Stimulated activated CD4-positive, alpha-beta T cell treated with anti-CD3 and anti-CD28 coated beads, Interleukin-12 subunit alpha, Interleukin-12 subunit beta, amount 100 ng/mL, for 48 hours (primary cell): ENCODE measurements at regions not wholly inside any gene's neighbourhood (a gene's known extent, or its start where the extent isn't known, plus 50 kb on each side); places are given as distances from the start of the nearest gene placed in this dataset.

Experiments
- DNase-seq, 3 donors: peaks; one replicate each; pipeline ENCODE4 v3.0.0-alpha.2; 2020; ENCODE audit warnings: low read depth in 2 of 3, low spot score in 1 of 3

DNA sequence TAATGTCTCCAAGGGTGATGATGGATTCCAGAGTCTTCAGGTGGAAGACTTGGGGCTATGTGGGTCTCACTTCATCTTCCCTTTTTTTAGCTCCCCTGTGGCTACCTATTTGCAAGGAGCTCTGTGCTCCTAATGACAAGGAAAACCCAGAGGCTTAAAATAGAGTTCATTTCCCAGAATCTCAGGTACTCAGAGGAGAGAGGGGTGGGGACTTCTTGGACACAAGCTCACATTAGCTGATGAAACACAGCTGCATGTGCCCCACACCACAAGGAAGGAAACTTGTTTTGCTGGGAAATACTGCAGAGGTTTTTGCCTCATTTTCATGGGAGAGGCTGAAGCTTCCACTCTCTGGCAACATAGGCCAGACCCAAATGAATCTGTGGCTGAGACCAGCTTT is 138.6 kb upstream of the SLC1A4 start:
- no peak for DNase-seq

GRCh38 chr2:64852771-64853241 is 136.4 kb upstream of the SLC1A4 start:
- DNase-seq: no peak

DNA sequence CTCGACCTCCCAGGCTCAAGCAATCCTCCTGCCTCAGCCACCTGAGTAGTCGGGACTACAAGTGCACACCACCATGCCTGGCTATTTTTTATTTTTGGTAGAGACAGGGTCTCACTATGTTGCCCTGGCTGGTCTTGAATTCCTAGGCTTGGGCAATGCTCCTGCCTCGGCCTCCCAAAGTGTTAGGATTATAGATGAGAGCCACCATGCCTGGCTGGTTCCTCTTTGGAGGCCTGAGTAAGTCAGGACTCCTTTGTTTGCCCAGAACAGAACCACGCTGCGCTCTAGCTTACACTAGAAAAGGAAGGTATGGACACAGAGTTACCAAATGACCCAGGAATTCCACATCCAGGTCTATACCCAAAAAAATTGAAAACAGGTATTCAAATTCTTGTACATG is 135.9 kb upstream of the SLC1A4 start:
- DNase-seq: no peak

GRCh38 chr2:64853894-64854293 is 135.3 kb upstream of the SLC1A4 start:
- DNase-seq: no peak

- DNase-seq: no peak
Observed at GRCh38 chr2:64854773-64855237, 134.4 kb upstream of the SLC1A4 start.

DNA sequence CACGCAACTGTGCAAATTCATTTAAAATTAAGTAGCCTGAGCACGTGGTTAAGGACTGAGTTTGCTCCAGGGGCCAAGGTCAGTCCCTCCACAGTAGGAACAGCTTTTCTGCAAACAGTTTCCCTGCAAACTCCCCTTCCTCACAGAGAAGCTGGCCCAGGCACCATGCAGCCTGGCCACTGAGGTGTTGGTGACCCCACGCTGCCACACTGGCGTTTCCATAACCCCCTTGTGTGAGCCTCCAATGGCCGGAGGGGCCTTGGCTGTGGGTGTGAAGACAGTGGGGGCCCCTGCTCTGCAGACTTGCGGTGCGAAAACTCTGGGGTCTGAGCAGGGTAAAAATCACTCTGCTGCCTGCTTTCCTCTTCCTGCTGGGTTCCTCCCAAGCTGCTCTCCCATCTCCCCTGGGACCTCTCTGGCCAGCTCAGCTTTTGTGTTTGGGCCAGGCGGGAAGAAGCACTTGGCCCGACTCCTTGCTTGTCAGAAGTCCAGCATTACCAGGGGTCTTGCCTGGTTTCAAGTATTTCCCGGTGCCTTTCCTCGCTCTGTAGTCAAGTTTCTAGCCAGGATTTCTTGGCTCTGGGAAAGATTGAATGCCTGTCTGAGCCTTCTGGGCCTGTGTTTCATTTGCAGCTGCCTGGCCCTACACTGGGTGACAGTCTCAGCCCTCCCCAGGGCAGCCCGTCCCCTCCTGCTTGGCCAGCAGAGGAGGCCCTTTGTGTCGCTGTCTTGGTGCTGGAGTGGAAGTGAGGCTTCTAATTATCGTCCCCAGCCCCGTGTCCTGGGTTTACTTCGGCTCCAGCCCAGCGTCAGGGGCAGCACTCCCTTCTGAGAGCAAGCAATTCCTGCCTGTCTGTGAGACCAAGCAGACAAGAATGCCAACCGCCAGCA is 131.4 kb upstream of the SLC1A4 start:
- DNase-seq: no peak

DNA sequence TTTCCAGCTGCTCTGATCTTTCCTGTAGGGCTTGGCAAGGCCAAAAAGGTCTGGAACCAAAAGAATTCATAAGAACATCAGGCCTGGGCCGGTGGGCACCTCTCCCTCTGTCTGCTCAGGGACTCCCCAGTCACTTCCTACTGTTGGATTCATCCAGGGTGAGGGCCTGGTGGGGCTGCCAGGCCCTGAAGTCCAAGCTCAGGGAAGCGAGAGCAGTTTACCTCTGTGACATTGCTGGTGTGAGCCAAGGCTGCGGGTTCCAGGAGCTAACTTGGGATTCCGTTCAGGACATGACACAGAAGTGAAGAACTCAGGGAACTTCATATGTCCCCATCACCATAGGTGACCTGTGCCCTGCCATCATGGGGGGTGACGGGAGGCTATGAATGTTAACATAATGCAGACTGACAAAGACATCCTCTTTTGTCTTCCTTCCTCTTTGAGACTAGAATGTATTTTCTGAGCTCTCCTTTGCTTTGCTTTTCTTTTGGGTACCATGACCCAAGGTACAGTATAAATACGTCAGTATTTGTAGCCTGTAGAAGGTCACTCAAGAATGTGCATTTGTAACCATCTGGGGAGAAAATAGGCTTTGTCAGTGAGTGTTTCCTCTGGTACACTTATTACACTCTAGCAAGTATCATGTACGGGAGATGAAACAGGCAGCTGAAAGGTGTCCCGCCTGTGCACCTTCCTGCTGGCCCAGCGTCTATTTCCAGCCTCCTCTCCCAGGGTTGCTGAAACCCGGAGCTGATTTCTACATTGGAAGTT is 130.5 kb upstream of the SLC1A4 start:
- DNase-seq: no peak

DNA sequence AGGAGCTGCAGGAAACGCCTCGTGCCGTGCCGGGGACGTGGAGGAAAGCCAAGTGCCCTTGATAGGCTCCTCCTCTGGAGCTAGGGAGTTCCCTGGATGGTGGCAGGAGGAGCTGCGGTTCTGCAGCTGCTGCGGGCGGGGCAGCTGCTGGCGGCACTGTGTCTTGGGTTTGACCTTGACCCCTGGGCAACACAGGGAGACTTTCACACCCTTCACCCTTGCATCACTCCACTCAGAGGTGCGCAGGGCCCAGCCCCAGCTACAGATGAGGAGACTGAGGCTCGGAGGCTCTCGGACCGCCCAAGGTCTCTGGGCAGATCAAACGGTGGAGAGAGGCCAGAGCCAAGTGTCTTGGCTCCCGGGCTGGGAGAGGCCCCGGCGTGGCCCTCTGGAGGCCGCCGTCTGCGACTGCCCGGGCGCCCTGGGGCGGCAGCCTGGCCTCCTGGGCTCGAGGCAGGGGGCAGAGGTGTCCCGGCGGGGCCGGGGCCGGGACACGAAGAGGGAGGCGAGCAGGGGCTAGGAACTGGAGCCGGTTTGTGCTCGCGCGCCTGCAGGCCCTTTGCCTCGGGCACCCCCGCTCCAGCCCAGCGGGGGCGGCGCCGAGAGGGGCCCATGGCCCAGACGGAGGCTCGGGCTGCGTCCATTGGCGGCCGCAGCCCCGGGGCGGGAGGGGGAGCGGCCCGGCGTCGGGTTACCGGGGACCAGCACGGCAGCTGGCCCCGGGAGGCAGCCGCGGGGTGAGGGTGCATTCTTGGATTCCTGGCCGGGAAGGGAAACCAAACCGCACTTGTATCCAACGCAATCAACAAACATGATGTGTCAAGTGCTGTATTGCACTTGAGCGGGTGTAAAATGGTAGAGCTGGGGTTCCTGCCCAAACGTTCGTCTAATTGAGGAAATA is 129.6 kb upstream of the SLC1A4 start:
- no peak for DNase-seq

GRCh38 chr2:64860276-64860885 is 128.8 kb upstream of the SLC1A4 start:
- DNase-seq: no peak

- no peak for DNase-seq
Observed at GRCh38 chr2:64860936-64861335, 128.3 kb upstream of the SLC1A4 start.

GRCh38 chr2:64861452-64862397 is 127.5 kb upstream of the SLC1A4 start:
- no peak for DNase-seq

DNA sequence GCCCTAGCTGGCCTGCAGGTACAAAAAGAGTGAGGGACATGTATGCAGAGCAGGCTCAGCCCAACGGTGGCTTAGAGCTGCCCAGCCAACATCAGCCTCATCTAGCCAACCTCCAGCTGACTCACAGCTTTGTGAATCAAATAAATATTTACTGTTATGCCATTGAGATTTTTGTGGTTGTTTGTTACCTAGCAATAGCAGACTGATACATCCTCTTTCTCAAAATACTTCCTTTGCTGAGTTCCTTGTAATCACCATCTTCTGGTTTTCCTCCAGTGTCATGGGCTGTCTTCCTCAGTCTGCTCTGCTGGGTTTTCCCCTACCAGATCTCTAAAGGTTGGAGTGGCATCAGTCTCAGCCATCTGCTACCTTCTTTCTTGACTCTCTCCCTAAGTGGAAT is 126.6 kb upstream of the SLC1A4 start:
- DNase-seq: no peak

- DNase-seq: no peak
Observed at GRCh38 chr2:64863097-64863820, 125.9 kb upstream of the SLC1A4 start.

- peak; percentile 19 to 53 (median 45) for DNase-seq
Observed at GRCh38 chr2:64865073-64865830, 123.9 kb upstream of the SLC1A4 start.

GRCh38 chr2:64865831-64866345 is 123.3 kb upstream of the SLC1A4 start:
- DNase-seq: no peak

DNA sequence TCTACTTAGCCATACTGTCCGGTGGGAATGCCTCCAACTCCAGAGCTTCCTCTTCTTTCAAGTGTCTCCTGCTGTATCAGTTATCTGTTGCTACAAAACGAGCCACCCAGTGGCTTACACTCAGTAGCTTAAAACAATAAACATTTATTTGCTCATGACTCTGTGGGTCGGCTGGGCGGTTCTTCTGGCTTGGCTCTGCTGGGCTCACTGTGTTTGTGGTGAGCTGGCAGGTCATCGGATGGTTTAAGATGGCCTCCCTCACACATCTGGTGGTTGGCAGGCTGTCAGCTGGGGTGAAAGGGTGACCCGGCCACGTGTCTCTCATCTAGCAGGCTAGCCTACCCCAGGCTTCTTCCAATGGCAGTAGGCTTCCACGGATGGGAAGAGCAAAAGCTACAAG is 122.4 kb upstream of the SLC1A4 start:
- DNase-seq: no peak

DNA sequence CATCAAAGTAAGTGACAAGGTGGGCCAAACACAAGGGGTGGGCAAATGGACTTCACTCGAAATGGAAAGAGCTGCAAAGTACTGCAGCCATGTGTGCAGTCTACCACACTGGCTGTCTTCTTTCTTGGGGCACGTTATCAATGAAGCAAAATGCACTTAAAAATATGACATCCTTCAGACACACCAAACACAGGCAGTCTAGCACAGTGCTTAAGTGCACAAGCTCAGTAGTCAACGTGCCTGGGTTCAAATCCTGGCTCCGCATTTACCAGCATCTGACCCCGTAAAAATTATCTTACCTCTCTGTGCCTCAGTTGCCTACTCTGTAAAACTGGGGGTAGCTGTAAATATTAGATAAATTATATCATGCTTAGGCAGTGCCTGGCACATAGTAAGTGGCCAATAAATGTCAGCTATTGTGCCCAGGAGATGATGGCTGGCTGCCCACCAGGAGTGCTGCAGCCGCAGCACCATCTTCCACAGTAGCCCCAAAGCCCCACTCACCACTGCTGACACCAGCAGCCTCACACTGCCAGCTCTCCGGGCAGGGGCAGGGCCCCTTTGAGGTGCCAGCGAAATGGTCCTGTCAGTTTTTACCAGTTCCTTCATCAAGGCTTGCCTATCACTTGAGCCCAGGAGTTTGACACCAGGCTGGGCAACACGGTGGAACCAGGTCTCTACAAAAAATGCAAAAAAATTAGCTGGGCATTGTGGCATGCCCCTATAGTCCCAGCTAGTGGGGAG is 121.8 kb upstream of the SLC1A4 start:
- no peak for DNase-seq
